HG02623 (cell line): ENCODE measurements at regions not wholly inside any gene's neighbourhood (a gene's known extent, or its start where the extent isn't known, plus 50 kb on each side); places are given as distances from the start of the nearest gene placed in this dataset.
"Not testable (repeated sequence)": the region's sequence is repeated elsewhere in the genome, so short reads cannot be mapped to it uniquely, and the experiment has no call there.

Source experiments
- ATAC-seq: cut with Tn5 transposase; IDR thresholded peaks from one replicate; pipeline ENCODE4 v1.9.1; 2021; ENCODE audit warnings: moderate library complexity; ENCODE audit not compliant: unreplicated experiment

DNA sequence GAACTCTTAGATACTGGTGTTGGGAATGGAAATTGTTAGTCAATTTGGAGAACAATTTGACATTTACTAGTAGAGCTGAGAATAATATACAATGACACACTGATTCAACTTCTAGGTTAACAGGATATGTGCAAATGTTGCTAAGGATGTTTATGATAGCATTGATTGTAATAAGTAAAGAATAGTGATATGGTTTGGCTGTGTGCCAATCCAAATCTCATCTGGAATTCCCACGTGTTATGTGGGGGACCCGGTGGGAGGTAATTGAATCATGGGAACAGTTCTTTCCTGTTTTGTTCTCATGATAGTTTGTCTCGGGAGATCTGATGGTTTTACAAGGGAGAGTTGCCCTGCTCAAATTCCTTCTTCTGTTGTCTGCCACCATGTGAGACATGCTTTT, 302.4 kb upstream of the TMPRSS15 start:
- ATAC-seq: no peak

- no peak for ATAC-seq
Observed at GRCh38 chr21:18711662-18712061, 308.1 kb upstream of the TMPRSS15 start.

DNA sequence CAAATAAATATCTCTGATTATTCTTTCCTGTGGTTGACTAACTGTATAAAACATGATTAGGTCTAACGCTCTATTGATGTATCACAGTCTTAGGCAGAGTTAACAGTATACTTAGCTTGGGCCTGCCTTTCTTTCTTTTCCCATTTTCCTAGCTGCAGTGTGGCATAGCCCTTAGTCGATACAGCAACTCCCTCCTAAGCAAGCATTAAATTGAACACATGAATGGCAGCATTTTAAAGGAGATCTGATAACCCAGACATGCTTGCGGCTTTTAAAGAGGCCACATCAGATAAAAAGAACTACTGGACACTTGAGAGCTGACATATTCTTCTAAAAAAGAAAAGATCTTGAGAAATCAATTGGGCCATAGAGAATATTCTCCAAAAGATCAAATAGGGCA, 312.0 kb upstream of the TMPRSS15 start:
- no peak for ATAC-seq

- no peak for ATAC-seq
Observed at GRCh38 chr21:18716578-18717138, 313.1 kb upstream of the TMPRSS15 start.

DNA sequence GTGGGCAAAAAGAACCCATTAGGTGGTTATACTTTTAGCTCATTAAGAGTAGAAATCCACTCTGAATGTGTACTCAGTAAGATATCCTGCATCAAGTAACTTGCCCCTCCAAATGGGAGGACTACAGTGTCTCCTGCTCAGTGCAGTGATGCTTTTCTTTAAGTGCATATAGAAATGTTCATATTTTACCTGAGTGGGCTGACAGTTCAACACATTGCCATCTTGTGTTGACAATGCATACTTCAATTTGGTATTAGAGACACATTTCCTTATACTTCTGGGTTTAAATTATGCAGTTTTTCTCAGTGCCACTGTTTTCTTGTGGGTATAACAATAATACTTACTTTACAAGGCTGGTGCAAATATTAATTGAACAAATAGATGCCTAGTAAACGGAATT, 318.6 kb upstream of the TMPRSS15 start:
- no peak for ATAC-seq

DNA sequence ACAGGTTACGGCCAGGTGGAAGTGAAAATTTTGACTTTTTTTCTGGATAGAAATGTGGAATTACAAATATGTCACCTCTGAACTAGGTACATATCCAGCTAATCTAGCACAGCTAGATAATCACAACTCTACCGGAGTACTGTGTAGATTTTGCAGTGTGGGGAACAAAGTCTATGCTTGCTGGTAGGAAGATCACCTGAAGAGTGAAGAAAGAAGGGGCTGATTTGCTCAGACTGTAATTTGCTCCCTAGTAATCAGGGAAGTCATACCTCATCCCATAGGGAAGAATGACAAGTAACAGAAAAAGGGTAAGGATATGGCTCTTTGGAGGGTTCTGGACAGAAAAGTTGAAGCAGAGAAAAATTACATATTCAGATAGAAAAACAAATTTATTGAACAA, 319.6 kb upstream of the TMPRSS15 start:
- ATAC-seq: no peak

DNA sequence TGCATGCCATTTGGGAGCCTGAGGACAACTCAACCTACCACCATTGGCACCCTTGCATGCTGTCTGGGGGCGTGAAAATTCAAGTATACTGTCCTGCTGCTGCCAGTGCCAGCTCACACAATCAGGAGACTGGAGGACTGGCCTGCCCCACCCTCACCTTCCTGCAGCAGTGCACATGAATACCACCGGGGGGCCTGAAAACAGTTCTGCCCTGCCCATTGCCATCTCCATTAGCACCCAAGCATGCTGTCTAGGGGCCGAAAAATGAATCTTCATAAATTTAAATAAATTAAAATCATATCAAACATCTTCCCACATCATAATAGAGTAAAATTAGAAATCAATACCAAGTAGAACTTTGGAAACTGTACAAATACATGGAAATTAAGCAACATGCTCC, 322.1 kb upstream of the TMPRSS15 start:
- ATAC-seq: no peak

GRCh38 chr21:18741954-18742353, 338.4 kb upstream of the TMPRSS15 start:
- ATAC-seq: no peak

DNA sequence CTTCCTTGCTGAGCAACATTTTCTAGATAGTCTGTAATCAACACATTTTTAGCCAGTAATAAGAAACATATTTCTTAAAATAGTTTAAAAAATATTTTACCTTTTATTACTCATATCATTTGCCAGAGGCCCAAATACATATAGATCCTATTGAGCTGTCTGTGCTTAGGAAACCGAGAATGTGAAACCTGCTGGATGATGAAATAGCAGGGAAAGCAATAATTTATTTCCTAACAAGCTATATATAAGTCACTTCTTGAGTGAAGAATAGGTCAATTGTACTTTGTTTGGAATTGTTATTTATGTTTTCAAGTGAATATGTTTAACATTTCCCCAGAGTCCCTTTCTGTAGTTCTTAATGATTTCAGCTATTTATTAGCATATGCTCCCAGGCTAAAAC, 339.9 kb upstream of the TMPRSS15 start:
- no peak for ATAC-seq

GRCh38 chr21:18744840-18745239, 341.3 kb upstream of the TMPRSS15 start:
- ATAC-seq: no peak

DNA sequence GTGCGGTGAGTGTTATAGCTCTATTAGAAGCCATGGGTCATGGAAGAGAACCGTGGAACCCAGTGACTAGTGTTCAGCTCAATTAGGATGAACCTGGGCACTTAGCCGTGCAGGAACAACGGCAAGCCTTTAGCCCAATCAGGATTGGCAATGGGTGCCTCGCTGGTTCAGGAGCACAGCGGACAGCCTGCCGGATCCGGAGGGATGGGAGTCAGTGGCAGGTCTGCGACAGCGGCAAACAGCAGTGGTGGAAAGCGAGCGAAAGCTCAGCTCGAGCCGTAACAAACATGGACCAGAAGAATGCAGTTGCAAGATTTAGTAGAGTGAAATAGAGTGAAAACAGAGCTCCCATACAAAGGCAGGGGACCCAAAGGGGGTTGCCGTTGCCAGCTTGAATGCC, 349.3 kb upstream of the TMPRSS15 start:
- ATAC-seq: not testable (repeated sequence)

DNA sequence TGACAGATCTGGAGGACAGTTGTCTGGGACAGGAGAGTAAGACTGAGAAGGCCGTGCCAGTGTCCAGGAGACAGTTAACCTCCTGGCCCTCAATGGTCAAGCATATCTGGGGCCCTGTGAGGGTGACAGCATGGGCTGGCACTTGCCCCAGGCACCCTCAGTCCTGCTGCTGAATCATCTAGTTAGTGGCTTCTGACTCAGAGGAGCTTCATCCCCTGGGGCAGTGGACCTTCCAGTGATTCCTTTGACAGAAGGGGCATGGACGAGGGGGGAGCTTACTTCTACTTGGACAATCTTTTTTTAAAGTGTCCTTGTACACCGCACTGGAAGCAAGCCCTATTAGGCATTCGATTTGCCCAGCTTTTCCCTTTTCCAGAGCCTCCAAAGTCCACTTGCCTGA, 352.7 kb upstream of the TMPRSS15 start:
- ATAC-seq: not testable (repeated sequence)

GRCh38 chr21:18759267-18759666, 355.7 kb upstream of the TMPRSS15 start:
- ATAC-seq: no peak

DNA sequence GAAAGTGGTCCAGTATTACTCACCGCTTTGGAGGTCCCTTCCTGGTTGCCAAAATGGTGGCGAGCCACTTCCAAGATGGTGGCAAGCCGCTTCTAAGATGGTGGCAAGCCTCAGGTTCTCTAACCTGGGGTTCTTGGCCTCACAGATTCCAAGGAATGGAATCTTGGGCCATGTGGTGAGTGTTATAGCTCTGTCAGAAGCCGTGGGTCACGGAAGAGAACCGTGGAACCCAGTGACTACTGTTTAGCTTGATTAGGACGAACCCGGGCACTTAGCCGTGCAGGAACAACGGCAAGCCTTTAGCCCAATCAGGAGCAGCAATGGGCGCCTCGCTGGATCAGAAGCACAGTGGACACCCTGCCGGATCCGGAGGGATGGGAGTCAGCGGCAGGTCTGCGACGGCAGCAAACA, 356.2 kb upstream of the TMPRSS15 start:
- no peak for ATAC-seq

GRCh38 chr21:18760247-18760646, 356.7 kb upstream of the TMPRSS15 start:
- ATAC-seq: no peak

DNA sequence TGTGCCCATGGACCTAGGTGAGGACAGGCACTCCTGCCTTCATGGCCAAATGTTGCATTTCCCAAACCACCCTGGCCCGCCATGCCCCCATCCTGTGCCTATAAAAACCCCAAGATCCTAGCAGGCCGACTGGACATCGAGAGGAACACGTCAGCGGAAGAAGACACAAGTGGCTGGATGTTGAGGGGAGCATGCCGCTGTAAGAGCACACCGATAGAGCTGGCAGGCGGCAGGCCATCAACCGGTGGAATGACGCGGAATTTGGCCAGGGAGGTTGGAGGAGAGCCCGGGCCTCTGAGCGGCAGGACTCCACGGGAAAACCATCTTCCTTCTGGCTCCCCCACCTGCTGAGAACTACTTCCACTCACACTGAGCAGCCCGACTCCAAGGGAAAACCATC, 361.1 kb upstream of the TMPRSS15 start:
- no peak for ATAC-seq

GRCh38 chr21:18769599-18769998, 366.0 kb upstream of the TMPRSS15 start:
- ATAC-seq: no peak

DNA sequence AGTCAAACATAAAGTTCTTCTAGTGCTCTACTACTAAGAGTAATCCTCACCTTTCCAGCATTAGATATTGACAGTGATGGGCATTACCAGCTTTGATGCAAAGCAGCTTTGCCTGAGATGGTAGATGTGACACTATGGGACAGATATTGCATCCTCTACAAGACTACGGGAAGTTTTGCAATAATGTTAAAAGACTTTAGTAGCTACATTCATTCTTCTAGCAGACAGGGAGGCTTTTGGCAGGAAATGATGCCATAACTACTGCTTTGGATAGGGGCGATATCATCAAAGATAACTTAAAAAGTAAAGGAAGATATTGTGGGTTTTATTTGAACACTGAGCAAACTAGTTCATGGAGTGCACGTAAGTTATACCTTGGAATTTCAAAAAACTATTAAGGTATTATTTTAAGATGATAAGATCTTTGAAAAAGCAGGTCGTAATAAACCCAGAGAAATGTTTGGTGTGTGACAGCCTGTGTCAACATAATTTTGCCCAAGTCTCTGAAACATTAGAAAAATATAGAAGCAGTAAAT, 368.3 kb upstream of the TMPRSS15 start:
- ATAC-seq: no peak

DNA sequence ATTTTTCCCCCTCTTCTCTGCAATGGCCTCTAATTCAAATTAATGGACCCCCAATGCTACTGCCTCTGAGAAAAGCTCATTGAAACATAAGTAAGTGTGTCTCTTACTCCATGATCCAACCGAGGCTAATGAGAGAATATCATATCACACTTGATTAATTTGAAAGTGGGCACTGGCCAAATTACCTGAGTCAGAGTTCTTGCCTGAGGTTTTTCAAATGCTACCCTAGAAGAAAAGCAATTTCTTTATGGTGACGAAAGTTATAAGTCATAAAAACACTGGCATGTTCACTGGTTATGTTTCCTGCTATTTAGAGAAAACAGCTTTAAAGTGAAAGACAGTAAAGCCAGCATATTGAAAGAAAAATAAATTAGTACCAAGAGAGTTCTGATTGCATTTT, 368.8 kb upstream of the TMPRSS15 start:
- no peak for ATAC-seq

DNA sequence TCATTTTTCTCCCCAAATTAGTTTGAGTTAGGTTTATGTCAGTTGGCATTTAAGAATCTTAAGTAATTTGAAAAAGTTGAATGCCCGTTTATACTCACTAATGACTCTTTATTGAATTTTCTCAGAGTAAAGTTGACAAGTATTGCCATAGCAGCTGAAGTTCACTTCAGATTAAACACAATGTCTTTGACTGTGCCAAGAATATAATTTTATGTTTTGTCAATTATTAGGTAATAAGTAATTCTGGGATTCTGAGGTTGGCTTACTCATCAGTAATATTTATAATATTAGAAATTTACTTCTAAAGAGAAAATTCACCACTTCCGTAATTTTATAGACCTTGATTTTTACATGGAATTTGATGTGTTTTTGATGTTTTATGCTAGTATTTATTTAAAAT, 369.3 kb upstream of the TMPRSS15 start:
- ATAC-seq: no peak

DNA sequence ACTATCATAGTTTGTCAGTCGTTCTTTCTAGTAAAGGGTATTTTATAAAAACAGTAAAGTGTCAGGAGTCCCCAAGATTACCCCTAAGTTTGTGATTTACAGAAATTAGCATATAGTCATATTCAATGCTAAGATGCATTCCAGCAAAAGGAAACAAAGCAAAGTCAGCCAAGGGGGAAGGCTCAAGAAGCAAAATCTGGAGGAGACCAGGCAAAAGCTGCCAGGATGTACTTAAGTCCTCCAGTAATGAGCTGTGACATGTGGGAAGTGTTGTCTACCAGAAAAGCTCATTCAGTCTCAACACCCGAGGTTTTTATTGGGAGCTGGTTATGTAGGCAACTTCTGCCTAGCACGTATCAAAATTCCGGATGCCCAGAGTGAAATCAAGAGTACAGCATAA, 373.4 kb upstream of the TMPRSS15 start:
- no peak for ATAC-seq

GRCh38 chr21:18782721-18783120, 379.1 kb upstream of the TMPRSS15 start:
- no peak for ATAC-seq

GRCh38 chr21:18801468-18801867, 397.9 kb upstream of the TMPRSS15 start:
- ATAC-seq: no peak
